NCI-H187 (cell line): ENCODE measurements at regions not wholly inside any gene's neighbourhood (a gene's known extent, or its start where the extent isn't known, plus 50 kb on each side); places are given as distances from the start of the nearest gene placed in this dataset.

Experiments
- DNase-seq, 2 experiments: peaks; one replicate each; lab custom pipeline; 2025; lab: John Stamatoyannopoulos, UW

DNA sequence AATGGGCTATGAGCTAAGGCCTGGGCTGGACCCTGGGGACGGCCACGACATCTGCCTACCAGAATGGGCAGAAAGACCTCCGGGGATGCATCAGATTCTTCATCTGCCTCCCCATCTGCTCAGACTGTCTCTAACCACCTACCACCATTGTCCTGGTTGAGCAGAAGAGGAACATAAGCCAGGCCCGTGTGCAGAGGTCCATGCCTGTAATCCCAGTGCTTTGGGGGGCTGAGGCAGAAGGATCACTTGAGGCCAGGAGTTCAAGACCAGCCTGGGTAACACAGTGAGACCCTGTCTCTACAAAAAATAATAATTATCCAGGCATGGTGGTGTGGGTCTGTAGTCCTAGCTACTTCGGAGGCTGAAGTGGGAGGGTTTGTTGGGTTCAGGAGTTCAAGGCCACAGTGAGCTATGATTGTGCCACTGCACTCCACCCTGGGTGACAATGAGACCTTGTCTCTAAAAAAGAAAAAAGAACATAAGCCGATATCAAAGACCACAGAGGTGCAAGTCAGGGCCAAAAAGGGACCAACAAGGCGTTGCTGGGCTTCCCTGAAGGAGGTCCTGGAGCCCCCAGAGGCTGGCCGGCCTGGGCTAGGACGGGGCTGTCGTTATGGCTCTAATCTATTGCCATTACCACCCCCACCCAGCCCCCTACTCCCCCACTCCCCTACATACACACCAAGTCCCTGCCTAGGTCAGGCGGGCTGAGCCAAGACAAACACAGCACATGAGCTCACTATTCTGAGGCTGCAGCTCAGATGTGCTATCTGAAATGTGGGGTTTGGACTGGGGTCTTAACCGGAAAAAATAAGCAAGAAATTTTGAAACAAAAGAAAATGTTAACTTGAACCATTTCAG is 239.2 kb upstream of the RAB4A start:
- no peak for DNase-seq

DNA sequence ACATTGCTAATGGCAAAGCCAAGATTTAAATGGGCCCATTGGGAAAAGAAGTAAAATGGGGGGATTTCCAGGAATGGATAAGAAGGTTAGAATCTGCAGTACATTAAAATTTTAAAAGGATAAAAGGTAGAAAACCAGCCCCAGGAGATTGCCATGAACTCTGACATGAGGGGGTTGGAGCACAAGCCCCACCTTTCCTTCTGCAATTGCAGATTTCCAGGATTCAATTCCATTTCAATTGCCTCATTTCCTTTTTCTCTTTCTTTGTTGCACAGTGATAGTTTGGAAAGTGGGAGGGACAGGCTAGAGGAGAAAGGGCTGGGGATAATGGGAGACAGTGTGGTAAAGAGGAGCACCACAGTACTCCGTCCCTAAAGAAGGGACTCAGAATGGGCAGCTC is 238.5 kb upstream of the RAB4A start:
- no peak for DNase-seq

DNA sequence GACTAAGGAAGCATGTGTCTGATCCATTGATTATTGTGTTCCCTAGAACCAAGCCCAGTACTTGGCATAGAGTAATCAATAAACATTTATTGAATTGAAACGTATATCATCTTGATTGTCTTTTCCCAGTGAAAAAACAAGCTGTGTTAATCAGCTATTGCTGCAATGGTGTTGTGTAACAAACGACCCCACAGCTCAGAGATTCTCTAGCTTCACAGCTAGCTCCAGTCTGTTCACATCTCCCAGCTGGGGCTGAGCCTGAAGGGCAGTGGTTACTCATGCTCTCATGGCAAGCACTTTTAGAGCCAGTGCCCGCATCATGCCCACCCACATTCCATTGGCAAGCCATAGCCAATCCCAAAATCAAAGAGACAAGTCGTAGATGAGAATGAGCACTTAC is 237.4 kb upstream of the RAB4A start:
- no peak for DNase-seq

DNA sequence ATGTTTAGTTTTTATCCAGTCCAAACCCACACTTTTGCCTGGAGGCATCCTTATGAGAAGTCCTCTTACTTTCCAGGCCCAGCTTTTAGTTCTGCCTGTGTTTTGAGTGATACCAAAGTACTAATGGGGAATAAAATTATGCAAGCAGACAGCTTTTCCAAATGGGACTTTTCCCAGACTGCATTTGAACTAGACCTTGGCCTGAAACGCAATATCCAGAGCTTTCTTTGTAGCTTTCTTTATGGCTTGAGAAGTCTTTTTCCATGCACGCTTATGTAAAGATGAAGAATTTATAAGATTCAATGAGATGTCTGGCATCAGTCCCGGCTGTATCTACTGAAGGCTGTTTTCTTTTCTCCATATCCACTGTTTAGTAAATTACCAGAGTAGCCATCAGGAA is 236.6 kb upstream of the RAB4A start:
- DNase-seq = no peak

DNA sequence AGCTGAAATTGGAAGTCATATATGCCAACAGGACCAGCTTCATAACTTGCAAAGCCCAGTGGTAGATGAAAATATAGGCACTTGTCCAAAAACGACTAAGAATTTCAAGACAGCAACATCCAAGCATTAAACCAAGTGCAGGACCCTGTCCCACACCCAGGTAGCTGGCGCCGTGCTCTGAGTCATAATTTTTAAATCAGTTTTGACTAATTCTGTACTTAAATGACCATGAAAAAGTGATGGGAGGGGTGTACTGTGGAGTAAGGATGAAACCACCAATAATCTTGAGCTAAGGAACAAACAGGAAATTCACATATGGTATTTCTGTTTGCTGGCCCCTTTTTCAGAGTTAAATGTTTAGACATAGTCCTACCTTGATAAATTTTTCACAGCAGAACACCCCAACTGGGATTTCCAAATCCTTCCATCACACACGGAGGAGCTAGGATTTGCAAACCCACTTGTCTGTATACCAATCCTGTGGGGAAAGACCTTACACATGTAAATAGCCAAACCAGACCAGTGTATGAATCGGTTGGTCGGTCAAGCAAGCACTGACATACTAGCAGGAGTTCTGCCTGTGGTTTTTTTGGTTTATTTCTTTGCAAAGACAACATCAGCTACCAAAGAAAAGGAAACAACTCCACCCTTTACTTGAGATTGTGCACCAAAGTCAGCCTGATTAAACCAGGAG is 235.7 kb upstream of the RAB4A start:
- DNase-seq = no peak

DNA sequence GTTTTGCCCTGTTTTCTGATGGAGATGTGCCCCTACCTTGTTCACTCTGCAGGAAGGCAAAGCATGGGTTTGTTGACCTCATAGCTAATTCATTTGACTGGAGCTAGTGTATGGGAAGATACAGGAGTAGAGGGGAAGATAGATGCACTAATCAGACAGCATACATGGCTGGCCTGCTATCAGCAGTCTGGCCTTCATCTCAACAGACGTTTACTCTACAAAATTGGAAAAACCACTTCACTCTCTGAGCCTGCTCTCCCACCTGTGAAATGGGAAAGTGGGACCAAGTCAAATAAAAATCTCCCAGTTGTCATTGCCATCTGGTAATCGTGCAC is 235.2 kb upstream of the RAB4A start:
- no peak for DNase-seq

DNA sequence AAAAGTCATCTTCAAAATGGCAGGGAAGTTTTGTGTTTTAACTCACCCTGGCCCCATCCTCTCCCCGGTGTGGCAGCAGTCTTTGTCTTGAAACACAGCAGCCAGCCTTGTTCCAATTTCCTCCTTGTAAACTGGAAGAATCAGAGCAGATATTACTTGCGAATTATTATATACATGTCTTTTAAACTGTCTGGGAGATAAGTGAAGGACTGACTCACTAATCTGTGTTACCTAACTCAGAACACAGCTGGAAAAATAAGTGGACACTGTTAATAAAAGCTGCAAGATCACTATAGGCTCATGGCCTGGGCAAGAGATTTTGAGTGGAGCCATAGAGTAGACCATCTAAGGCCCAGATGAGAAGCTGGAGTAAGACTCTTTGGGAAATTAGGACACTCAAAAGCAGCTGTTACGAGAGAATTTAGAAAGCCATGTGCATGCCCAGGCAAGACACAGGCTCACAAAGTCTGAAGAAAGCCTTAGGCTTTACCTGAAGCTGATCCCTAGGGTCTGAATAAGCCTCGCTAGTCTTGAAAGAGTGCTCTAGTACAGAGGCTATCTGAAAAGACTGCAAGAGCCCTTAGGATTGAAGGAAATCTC is 233.0 kb upstream of the RAB4A start:
- no peak for DNase-seq

DNA sequence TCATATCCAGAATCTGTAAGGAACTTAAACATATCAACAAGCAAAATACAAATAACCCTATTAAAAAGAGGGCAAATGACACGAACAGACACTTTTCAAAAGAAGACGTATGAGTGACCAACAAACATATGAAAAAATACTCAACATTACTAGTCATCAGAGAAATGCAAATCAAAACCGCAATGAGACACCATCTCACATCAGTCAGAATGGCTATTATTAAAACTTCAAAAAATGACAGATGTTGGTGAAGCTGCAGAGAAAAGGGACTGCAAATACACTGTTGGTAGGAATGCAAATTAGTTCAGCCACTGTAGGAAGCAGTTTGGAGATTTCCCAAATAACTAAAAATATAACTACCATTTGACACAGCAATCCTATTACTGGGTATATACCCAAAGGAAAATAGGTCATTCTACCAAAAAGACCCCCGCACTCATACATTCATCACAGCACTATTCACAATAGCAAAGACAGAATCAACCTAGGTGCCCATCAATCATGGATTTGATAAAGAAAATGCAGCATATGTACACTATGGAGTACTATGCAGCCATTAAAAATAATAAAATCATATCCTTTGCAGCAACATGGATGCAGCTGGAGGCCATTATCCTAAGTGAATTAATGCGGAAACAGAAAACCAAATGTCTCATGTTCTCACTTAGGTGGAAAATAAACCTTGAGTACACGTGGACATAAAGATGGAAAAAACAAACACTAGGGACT is 230.1 kb upstream of the RAB4A start:
- no peak for DNase-seq

DNA sequence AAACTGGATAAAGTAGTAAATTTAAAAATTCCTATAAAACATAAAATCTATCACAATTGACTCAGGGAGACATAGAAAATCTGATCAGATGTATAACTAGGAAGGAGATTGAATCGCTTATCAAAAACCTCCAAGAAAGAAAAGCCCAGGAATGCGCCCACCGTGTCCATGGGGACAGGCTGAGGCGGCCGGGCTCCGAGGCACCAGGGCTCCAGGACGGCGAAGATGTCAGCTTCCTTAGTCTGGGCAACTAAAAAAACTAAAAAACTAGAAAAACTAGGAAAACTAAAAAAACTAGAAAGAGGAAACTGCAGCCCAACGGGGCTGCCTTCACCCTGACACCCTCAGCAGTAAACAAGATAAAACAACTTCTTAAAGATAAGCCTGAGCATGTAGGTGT is 229.0 kb upstream of the RAB4A start:
- DNase-seq = no peak

DNA sequence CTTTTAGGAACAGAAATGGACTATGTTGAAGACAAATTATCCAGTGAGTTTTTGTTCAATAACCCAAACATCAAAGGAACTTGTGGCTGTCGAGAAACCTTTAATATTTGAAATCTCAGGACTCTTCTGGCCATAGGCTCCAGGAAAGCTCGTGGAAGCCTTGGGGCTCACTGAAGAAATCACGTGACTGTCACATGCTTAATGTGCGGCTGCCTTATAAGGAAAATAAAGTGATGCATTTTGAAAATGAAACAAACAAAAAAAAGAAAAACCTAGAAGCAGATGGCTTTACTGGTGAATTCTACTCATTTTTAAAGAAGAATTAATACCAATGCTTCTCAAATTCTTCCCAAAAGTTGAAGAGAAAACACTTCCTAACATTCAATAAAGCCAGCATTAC is 228.4 kb upstream of the RAB4A start:
- DNase-seq = no peak

DNA sequence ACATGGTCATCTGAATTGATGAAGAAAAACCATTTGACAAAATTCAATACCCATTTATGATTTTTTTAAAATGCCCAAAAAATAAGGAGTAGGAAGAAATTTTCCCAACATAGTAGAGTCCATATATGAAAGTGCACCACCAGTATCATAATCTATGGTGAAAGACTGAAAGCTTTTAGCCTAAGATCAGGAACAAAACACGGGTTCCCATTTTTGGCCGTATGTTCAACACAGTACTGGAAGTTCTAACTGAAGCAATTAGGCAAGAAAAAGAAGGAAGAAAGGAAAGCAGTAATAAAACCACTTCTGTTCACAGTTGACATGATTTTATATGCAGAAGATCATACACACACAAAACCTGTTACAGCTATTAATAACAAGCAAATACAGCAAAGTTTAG is 227.8 kb upstream of the RAB4A start:
- no peak for DNase-seq

DNA sequence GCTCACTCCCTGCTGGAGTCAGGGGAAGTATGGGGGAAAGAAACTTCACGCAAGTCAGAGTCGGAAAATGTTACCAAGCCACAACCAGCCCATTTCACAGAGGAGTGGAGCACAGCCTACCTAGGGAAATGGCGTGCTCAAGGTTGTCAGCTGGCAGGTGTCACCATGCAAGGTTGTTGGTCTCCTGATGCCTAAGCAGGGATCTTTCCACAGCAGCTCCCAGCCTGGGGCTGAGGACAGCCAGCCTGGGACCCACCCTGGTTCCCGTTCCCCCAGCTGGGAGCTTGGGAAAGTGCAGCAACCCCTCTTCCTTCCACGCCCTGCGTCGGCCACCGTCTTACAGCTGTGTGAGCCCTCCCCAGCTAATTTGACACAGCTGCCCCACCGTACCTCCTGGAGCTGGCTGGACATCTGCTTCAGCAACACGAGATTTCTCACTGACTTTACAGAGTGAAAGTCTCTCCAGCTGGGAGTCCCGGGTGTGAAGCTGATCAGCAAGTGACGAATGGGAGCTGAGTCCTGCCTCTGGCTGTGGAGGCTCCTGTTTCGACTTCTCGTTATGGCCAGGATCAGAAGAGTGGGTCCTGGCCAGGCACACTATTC is 224.6 kb upstream of the RAB4A start:
- DNase-seq = no peak

DNA sequence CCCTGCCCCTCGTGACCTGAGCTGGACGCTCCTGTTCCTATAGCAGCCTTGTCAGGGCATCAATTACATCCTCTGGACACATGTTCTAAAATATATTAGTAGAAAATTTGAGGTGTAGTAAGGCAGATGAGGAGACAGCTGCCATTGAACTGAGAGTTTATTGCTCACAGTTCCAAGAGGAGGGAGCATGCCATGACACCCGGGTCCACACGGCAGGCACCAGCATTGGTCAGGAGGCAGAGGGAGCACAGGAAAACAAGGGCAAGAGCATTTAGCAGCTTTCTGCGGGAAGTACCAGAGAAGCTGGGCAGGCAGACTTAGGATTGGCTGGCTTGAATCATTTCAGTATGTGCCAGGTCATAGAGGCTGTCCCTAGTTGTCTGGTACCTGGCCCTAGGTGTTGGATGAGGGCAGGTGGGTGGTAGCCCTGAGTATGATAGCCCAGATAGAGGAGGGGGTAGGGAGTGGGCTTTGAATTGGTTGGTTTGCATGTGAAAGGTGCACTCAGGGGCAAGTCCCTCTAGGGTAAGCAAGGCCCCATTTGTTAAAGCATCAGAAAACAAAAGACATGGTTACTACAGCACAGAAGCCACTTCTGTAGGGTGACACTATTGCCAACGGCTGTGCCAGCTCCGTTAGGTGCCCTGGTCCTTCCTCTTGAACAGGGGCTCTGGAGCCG is 223.6 kb upstream of the RAB4A start:
- DNase-seq = no peak

DNA sequence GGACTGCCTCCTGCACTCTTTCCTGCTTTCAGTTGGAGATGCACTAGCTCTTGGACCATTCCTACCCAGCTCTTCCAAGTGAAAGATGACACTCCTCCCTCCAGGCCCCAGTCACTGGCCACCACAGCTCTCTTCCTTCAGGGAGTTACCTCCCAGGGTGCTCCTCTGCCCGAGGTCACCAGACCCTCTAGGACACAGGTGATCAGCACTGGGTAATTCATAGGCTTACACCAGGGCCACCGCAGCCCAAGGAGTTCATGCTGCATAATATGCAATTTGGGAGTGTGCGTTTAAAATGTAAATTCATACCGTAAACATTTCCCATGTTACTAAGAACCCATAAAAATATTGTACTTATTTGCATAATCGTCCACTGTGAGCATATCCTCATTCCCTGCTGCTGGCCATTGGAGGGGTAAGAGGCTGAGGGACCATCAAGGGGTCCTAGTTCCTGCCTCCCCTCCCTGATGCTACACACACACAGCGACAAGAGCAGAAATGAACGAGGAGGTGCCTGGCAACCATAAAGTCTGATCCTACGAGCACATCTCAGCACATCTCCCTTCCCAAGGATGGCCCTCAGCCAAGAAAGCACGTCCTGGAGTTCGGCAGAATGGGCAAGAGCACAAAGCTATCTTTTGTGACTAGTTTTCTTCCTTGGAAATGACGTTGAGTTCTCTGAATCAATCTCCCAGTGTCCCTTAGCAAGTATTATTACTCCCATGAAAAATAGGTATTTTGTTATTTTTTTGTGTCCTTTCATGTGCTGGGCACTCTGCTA is 222.9 kb upstream of the RAB4A start:
- no peak for DNase-seq

DNA sequence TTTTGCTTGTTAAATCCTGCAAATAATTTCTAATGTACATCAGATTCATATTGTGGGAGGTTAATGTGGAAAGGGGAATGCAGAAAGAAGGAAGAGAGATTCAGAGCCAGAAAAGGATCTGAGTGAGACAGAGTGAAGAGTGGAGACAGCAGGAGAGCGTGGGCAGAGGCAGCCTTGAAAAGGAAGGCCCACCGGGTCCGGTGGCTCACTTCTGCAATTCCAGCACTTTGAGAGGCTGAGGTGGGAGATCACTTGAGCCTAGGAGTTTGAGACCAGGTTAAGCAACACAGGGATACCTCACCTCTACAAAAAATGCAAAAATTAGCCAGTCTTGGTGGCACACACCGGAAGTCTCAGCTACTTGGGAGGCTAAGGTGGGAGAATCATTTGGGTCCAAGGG is 222.0 kb upstream of the RAB4A start:
- no peak for DNase-seq

DNA sequence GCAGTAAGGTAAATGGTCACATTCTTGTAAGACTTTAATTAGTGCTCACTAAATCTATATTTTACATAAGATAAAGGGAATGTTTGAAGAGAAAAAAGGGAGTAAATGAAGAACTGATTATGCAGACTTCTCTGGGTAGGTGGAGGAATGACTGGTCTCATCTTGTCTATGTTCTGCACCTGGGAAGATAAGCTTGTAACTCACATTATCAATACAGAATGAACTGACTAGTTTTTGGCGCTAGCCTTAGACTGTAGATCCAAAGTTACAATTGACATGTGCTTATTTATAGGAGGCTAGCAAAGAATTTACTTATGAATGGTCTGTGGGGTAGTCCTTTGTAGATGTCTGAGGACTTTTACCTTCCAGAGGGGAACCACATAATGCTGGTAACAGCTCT is 214.9 kb upstream of the RAB4A start:
- no peak for DNase-seq

DNA sequence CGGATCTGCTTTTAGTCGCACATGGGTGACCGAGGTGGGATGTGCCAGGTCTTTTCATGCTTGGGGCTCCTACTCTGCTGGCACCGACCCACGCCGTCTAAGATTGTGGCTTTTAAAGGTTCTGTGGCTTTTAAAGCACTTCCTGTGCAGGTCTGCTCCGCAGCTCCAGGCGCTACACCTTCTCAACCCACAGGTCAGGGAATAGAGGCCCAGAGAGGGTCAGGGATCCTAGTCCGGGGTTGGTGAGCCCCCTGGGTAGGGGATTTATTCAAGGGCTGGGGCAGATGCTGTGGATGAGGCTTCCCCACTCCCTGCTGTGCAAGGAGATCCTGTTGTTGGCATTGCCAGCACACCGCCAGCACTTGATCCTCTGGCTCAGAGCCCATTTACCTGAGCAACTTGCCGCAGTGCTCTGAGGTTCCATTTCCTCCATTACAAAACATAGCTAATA is 212.8 kb upstream of the RAB4A start:
- DNase-seq = peak in 1 of 2 experiments; percentile 20

DNA sequence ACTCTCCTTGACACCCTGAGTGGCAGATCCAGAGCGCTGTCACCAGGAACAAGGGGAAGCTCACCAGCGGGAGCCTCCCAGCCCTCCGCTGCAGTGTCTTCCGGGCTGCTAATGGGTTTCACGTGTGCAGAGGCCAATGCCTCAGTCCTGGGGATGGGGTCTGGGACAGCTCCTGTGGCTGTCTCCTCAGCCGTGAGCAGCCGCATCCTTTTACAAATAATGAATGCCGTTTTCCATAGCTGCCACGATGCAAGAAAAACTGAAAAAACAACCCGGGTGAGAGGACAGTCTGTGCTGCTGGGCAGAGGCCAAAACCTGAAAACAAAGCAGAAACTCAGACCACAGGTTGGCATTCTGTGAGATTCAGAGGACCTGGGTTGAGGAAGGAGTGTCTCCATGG is 212.2 kb upstream of the RAB4A start:
- no peak for DNase-seq

DNA sequence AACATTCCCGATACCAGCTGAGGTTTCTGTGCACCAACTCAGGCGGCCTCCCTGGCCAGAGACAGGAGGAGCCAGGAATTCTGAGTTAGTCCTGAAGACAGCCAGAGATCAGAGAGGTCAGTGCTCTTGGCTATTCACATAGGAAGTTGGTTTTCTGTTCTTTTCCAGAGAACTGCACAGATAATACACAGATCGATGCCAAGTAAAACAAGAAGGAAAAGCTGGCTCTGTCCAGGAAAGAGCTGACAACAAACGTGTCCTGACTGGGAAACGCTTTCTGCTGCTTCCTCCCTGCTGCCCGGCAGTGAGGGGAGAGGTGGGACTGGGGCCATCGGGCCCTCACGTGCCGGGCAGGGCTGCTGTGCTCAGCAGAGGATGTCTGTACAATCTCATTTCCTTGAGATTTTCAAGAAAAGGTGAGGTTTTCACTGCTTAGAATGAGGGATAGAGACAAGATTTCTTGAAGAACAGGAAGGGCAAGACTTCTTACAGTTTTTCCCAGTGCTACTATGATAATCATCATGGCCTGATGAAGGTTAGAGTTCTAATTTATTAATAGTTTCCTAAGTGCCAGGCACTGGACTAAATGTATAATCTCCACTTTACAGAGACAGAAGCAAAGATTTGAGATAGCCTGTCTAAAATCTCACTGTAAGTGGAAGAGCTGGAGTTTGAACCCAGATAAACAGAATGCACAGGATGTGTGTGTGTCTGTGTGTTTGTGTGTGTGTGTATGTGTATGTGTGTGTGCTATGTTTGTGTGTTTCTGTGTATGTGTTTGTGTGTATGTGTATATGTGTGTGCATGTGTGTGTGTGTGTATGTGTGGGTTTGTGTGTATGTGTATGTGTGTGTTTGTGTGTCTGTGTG is 211.0 kb upstream of the RAB4A start:
- DNase-seq = no peak

DNA sequence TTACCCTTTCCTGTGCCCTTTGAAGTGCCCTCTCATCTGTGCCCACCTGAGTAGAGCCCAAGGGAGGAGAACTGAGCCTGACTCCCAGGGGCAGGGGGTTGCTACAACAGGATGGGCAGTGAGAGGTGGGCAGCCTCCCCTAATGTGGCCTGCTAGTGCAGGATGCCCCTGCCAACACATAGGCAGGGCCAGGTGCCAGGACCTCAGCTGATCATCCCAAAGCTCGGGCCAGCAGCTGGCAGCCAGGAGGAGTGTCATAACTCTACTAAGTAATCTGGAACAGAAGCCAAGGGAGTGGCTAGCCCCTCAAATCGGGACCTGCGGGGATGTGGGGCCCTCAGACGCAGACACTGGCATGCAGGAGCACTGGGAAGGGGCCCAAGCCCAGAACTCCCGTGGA is 208.8 kb upstream of the RAB4A start:
- no peak for DNase-seq
